H9 (cell line): ENCODE measurements at regions not wholly inside any gene's neighbourhood (a gene's known extent, or its start where the extent isn't known, plus 50 kb on each side); places are given as distances from the start of the nearest gene placed in this dataset.

Source experiments
- DNase-seq: peaks from one replicate; pipeline ENCODE4 v3.0.0-alpha.2; 2017
- H2AFZ ChIP-seq: one replicate; pipeline ENCODE4 v1.6.1; 2013; ENCODE audit warnings: mild to moderate bottlenecking, low read length, control low read depth, moderate library complexity
- H2AK5ac ChIP-seq: 2 replicates; pipeline ENCODE4 v1.6.1; 2013; ENCODE audit warnings: low read length, control low read depth, mixed read lengths; ENCODE audit not compliant: insufficient read length
- H2BK120ac ChIP-seq: one replicate; pipeline ENCODE4 v1.6.1; 2013; ENCODE audit warnings: low read depth, mild to moderate bottlenecking, low read length, control low read depth, inconsistent platforms; ENCODE audit not compliant: poor library complexity, severe bottlenecking
- H2BK12ac ChIP-seq: 2 replicates; pipeline ENCODE4 v1.6.1; 2013; ENCODE audit warnings: low read length, control low read depth, mixed read lengths, low read depth; ENCODE audit not compliant: insufficient read length
- H2BK15ac ChIP-seq: 2 replicates; pipeline ENCODE4 v1.6.1; 2013; ENCODE audit warnings: low read depth, low read length, control low read depth
- H2BK20ac ChIP-seq: one replicate; pipeline ENCODE4 v1.6.1; 2013; ENCODE audit warnings: low read depth, mild to moderate bottlenecking, low read length, control low read depth, inconsistent platforms; ENCODE audit not compliant: poor library complexity, severe bottlenecking
- H2BK5ac ChIP-seq: 2 replicates; pipeline ENCODE4 v1.6.1; 2013; ENCODE audit warnings: low read length, control low read depth, mixed read lengths; ENCODE audit not compliant: insufficient read length
- H3K14ac ChIP-seq: 2 replicates; pipeline ENCODE4 v1.6.1; 2013; ENCODE audit warnings: low read length, control low read depth; ENCODE audit not compliant: insufficient read depth
- H3K18ac ChIP-seq: 2 replicates; pipeline ENCODE4 v1.6.1; 2013; ENCODE audit warnings: low read depth, mild to moderate bottlenecking, mixed read lengths, low read length, control low read depth; ENCODE audit not compliant: insufficient read length
- H3K23ac ChIP-seq: 2 replicates; pipeline ENCODE4 v1.6.1; 2013; ENCODE audit warnings: low read length, control low read depth, mixed read lengths, low read depth; ENCODE audit not compliant: insufficient read length
- H3K23me2 ChIP-seq: 2 replicates; pipeline ENCODE4 v1.6.1; 2013; ENCODE audit warnings: low read depth, mild to moderate bottlenecking, mixed read lengths, low read length, control low read depth; ENCODE audit not compliant: insufficient read length, poor library complexity, severe bottlenecking
- H3K27ac ChIP-seq: 2 replicates; pipeline ENCODE4 v1.5.1; 2013; ENCODE audit warnings: low read length, control low read depth, mixed read lengths, low read depth; ENCODE audit not compliant: insufficient read length
- H3K27me3 ChIP-seq: 2 replicates; pipeline ENCODE4 v1.6.1; 2013; ENCODE audit warnings: low read length, control low read depth, inconsistent platforms; ENCODE audit not compliant: insufficient read depth
- H3K4ac ChIP-seq: 2 replicates; pipeline ENCODE4 v1.6.1; 2013; ENCODE audit warnings: low read depth, mild to moderate bottlenecking, control low read depth, inconsistent platforms, low read length, moderate library complexity
- H3K4me1 ChIP-seq: 2 replicates; pipeline ENCODE4 v1.6.1; 2013; ENCODE audit warnings: low read length, control low read depth, inconsistent platforms; ENCODE audit not compliant: insufficient read depth
- H3K4me2 ChIP-seq: 2 replicates; pipeline ENCODE4 v1.6.1; 2013; ENCODE audit warnings: low read length, control low read depth, mixed read lengths; ENCODE audit not compliant: insufficient read length, insufficient read depth
- H3K56ac ChIP-seq: 2 replicates; pipeline ENCODE4 v1.6.1; 2013; ENCODE audit warnings: low read depth, mild to moderate bottlenecking, mixed read lengths, low read length, control low read depth; ENCODE audit not compliant: insufficient read length
- H3K79me1 ChIP-seq: 2 replicates; pipeline ENCODE4 v1.6.1; 2013; ENCODE audit warnings: low read depth, mild to moderate bottlenecking, moderate library complexity, low read length, control low read depth, inconsistent platforms; ENCODE audit not compliant: insufficient read depth, poor library complexity, severe bottlenecking
- H3K79me2 ChIP-seq: 2 replicates; pipeline ENCODE4 v1.6.1; 2013; ENCODE audit warnings: low read length, control low read depth, inconsistent platforms; ENCODE audit not compliant: insufficient read depth
- H3K9ac ChIP-seq: 2 replicates; pipeline ENCODE4 v1.6.1; 2013; ENCODE audit warnings: low read length, control low read depth, mixed read lengths; ENCODE audit not compliant: insufficient read length; ENCODE audit errors: extremely low read depth
- H3K9me3 ChIP-seq: one replicate; pipeline ENCODE4 v1.6.1; 2013; ENCODE audit warnings: low read depth, low read length, inconsistent platforms; ENCODE audit not compliant: control insufficient read depth
- H3T11ph ChIP-seq: one replicate; pipeline ENCODE4 v1.6.1; 2013; ENCODE audit warnings: mild to moderate bottlenecking, low read length, control low read depth, inconsistent platforms
- H4K20me1 ChIP-seq: one replicate; pipeline ENCODE4 v1.6.1; 2013; ENCODE audit not compliant: control insufficient read depth, insufficient read length, insufficient read depth
- H4K5ac ChIP-seq: 2 replicates; pipeline ENCODE4 v1.6.1; 2013; ENCODE audit warnings: low read depth, mild to moderate bottlenecking, mixed read lengths, low read length, control low read depth; ENCODE audit not compliant: insufficient read length
- H4K8ac ChIP-seq: replicated peaks from 2 replicates; pipeline ENCODE4 v1.6.1; 2013; ENCODE audit warnings: low read length, control low read depth, mixed read lengths, low read depth; ENCODE audit not compliant: insufficient read length
- H4K91ac ChIP-seq: 2 replicates; pipeline ENCODE4 v1.6.1; 2013; ENCODE audit warnings: low read depth, mild to moderate bottlenecking, moderate library complexity, mixed read lengths, low read length, control low read depth; ENCODE audit not compliant: insufficient read length
- H3K27ac Mint-ChIP-seq, 3 experiments: 2 replicates in 2 of 3; 3 replicates in 1 of 3; pipeline ENCODE4 v1.8.0; 2020 to 2021; ENCODE audit warnings: mixed read lengths in 3 of 3, mild to moderate bottlenecking in 1 of 3, moderate library complexity in 1 of 3
- H3K27me3 Mint-ChIP-seq: 2 replicates; pipeline ENCODE4 v1.8.0; 2021; ENCODE audit warnings: low read depth, mild to moderate bottlenecking, moderate library complexity, mixed read lengths
- H3K36me3 Mint-ChIP-seq, 3 experiments: 2 replicates in 2 of 3; 3 replicates in 1 of 3; pipeline ENCODE4 v1.8.0; 2020 to 2021; ENCODE audit warnings: low read depth in 3 of 3, mixed read lengths in 3 of 3; ENCODE audit not compliant: insufficient read depth in 1 of 3
- H3K4me1 Mint-ChIP-seq, 2 experiments: 2 replicates each; pipeline ENCODE4 v1.8.0; 2020; ENCODE audit warnings: mixed read lengths in 2 of 2
- H3K4me3 Mint-ChIP-seq, 2 experiments: 2 replicates in 1 of 2; 3 replicates in 1 of 2; pipeline ENCODE4 v1.8.0; 2020 to 2021; ENCODE audit warnings: mild to moderate bottlenecking in 2 of 2, mixed read lengths in 2 of 2, moderate library complexity in 1 of 2
- H3K9me3 Mint-ChIP-seq, 2 experiments: 2 replicates in 1 of 2; 3 replicates in 1 of 2; pipeline ENCODE4 v1.8.0; 2020; ENCODE audit warnings: mild to moderate bottlenecking in 2 of 2, mixed read lengths in 2 of 2, moderate library complexity in 1 of 2
- WGBS: extraction: QIAGEN DNeasy Blood & Tissue Kit; methylation state at CpG from one replicate; pipeline ENCODE4 v1.1.7; 2013; ENCODE audit warnings: missing lambda C conversion rate, low lambda C conversion rate, mixed read lengths; ENCODE audit not compliant: insufficient read length; ENCODE audit errors: extremely low coverage; 5-methylcytosine and 5-hydroxymethylcytosine counted together
- TF ChIP-seq, protein P1 (sequence below): fragments of 200-600 bp; sonication (generic); conservative IDR thresholded peaks from 3 replicates; pipeline ENCODE4 v1.8.0; 2021; ENCODE audit warnings: antibody characterized with exemption, mild to moderate bottlenecking

DNA sequence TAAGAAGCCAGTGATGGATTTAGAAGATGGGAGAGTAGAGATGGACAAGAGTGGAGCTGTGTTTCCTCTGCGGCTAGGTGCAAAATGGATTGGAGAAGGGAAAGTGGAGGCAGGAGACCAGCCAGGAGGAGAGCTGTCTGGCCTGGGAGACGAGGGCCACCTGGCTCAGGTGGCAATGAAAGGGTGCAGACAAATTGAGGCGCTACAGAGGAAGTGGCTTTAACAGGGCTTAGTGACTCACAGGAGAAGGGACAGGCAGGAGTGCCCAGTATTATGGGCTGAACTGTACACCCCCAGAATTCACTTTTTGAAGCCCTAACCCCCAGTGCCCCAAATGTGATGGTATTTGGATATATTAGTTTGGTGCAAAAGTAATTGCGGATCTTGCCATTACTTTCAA, 65.6 kb upstream of the DUSP5 start:
- Mint-ChIP-seq H3K27ac (no peak overlapping the region), H3K4me3 (no peak overlapping the region), H3K36me3 (no peaks in the 10 kb centered on the region; a peak in 1 of 7 replicates), H3K4me1 (peaks cover 4 to 7% of the 10 kb centered on the region in 2 experiments), H3K27me3 (0 out of 2 replicates have a peak, but pooled peaks cover 2% of the 10 kb centered on the region), H3K9me3 (no peaks in the 10 kb centered on the region; a peak in 2 of 5 replicates)
- H2AFZ ChIP-seq = no peak overlapping the region
- no peak for DNase-seq
- no peak overlapping the region for H2BK120ac ChIP-seq
- no peak overlapping the region for H2BK12ac ChIP-seq
- H3T11ph ChIP-seq = no peak overlapping the region
- no peaks in the 10 kb centered on the region for H3K79me2 ChIP-seq
- H3K9ac ChIP-seq = no peak overlapping the region
- H3K79me1 ChIP-seq = no peaks in the 10 kb centered on the region
- no peak overlapping the region for H2BK20ac ChIP-seq
- no peak overlapping the region for H3K4me2 ChIP-seq
- H3K4me1 ChIP-seq = no peaks in the 10 kb centered on the region
- no peak overlapping the region for H3K56ac ChIP-seq
- H3K9me3 ChIP-seq = no peaks in the 10 kb centered on the region
- TF ChIP-seq, protein P1, sequence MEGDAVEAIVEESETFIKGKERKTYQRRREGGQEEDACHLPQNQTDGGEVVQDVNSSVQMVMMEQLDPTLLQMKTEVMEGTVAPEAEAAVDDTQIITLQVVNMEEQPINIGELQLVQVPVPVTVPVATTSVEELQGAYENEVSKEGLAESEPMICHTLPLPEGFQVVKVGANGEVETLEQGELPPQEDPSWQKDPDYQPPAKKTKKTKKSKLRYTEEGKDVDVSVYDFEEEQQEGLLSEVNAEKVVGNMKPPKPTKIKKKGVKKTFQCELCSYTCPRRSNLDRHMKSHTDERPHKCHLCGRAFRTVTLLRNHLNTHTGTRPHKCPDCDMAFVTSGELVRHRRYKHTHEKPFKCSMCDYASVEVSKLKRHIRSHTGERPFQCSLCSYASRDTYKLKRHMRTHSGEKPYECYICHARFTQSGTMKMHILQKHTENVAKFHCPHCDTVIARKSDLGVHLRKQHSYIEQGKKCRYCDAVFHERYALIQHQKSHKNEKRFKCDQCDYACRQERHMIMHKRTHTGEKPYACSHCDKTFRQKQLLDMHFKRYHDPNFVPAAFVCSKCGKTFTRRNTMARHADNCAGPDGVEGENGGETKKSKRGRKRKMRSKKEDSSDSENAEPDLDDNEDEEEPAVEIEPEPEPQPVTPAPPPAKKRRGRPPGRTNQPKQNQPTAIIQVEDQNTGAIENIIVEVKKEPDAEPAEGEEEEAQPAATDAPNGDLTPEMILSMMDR = no peak
- no peak overlapping the region for H2BK15ac ChIP-seq
- no peak overlapping the region for H2AK5ac ChIP-seq
- H4K8ac ChIP-seq = no peak overlapping the region
- no peak overlapping the region for H4K91ac ChIP-seq
- H3K14ac ChIP-seq = no peak overlapping the region
- no peak overlapping the region for H2BK5ac ChIP-seq
- WGBS = no CpG with 5 or more reads among the region's 4 CpGs
- no peaks in the 10 kb centered on the region for H3K27me3 ChIP-seq
- H3K27ac ChIP-seq = no peak overlapping the region
- no peaks in the 10 kb centered on the region for H3K23me2 ChIP-seq
- no peak overlapping the region for H3K18ac ChIP-seq
- H3K4ac ChIP-seq = no peak overlapping the region
- no peak overlapping the region for H3K23ac ChIP-seq
- no peaks in the 10 kb centered on the region for H4K20me1 ChIP-seq
- no peak overlapping the region for H4K5ac ChIP-seq
